Astrocyte (in vitro differentiated cells and primary cell): ENCODE measurements at regions not wholly inside any gene's neighbourhood (a gene's known extent, or its start where the extent isn't known, plus 50 kb on each side); places are given as distances from the start of the nearest gene placed in this dataset.

Source experiments
- DNase-seq: peaks from one replicate; pipeline ENCODE4 v3.0.0-alpha.2; 2010; ENCODE audit warnings: low read depth
- FAIRE-seq: peaks from 2 replicates; lab custom pipeline; 2011; peaks lifted over from hg19 to GRCh38; lab: Jason Lieb, UNC
- H2AFZ ChIP-seq: 2 replicates; pipeline ENCODE4 v1.6.0; 2012; ENCODE audit warnings: low read depth, low read length, inconsistent platforms
- H3K27ac ChIP-seq: 2 replicates; pipeline ENCODE4 v1.5.1; 2011; ENCODE audit warnings: low read depth, low read length, inconsistent platforms
- H3K27me3 ChIP-seq: 2 replicates; pipeline ENCODE4 v1.6.0; 2011; ENCODE audit warnings: low read length, inconsistent platforms; ENCODE audit not compliant: insufficient read depth
- H3K36me3 ChIP-seq: 2 replicates; pipeline ENCODE4 v1.5.1; 2011; ENCODE audit warnings: low read length, inconsistent platforms; ENCODE audit not compliant: insufficient read depth
- H3K4me1 ChIP-seq: 2 replicates; pipeline ENCODE4 v1.5.1; 2011; ENCODE audit warnings: low read length, inconsistent platforms; ENCODE audit not compliant: insufficient read depth
- H3K4me2 ChIP-seq: 2 replicates; pipeline ENCODE4 v1.6.0; 2012; ENCODE audit warnings: low read length, inconsistent platforms
- H3K4me3 ChIP-seq: 2 replicates; pipeline ENCODE4 v1.5.1; 2011; ENCODE audit warnings: low read depth, mild to moderate bottlenecking, low read length, inconsistent platforms; ENCODE audit not compliant: insufficient read depth
- H3K79me2 ChIP-seq: 2 replicates; pipeline ENCODE4 v1.6.0; 2012; ENCODE audit warnings: mild to moderate bottlenecking, low read length, inconsistent platforms; ENCODE audit not compliant: insufficient read depth
- H3K9ac ChIP-seq: 2 replicates; pipeline ENCODE4 v1.6.0; 2012; ENCODE audit warnings: mild to moderate bottlenecking, low read length, inconsistent platforms
- H3K9me3 ChIP-seq: 2 replicates; pipeline ENCODE4 v1.5.1; 2012; ENCODE audit warnings: low read depth, mild to moderate bottlenecking, low read length, inconsistent platforms; ENCODE audit not compliant: insufficient read depth
- H4K20me1 ChIP-seq: 2 replicates; pipeline ENCODE4 v1.6.0; 2012; ENCODE audit warnings: low read length, inconsistent platforms; ENCODE audit not compliant: insufficient read depth
- H3K27ac Mint-ChIP-seq: one replicate; pipeline ENCODE4 v1.8.0; 2021; ENCODE audit warnings: mild to moderate bottlenecking, mixed read lengths; ENCODE audit not compliant: unreplicated experiment
- H3K27me3 Mint-ChIP-seq: one replicate; pipeline ENCODE4 v1.8.0; 2021; ENCODE audit warnings: low read depth, mixed read lengths; ENCODE audit not compliant: unreplicated experiment
- H3K36me3 Mint-ChIP-seq: one replicate; pipeline ENCODE4 v1.8.0; 2021; ENCODE audit warnings: low read depth, mixed read lengths; ENCODE audit not compliant: unreplicated experiment
- H3K4me1 Mint-ChIP-seq: one replicate; pipeline ENCODE4 v1.8.0; 2021; ENCODE audit warnings: low read depth, mixed read lengths; ENCODE audit not compliant: unreplicated experiment
- H3K4me3 Mint-ChIP-seq: one replicate; pipeline ENCODE4 v1.8.0; 2021; ENCODE audit warnings: mild to moderate bottlenecking, moderate library complexity, mixed read lengths; ENCODE audit not compliant: unreplicated experiment
- H3K9me3 Mint-ChIP-seq: one replicate; pipeline ENCODE4 v1.8.0; 2021; ENCODE audit warnings: mild to moderate bottlenecking, mixed read lengths; ENCODE audit not compliant: unreplicated experiment
- EZH2 ChIP-seq: IDR thresholded peaks from 2 replicates; pipeline ENCODE4 v1.6.1; 2012; ENCODE audit warnings: mild to moderate bottlenecking, low read length, inconsistent platforms; ENCODE audit not compliant: insufficient read depth
- TF ChIP-seq, protein P1 (sequence below): IDR thresholded peaks from 2 replicates; pipeline ENCODE4 v1.5.1; 2011; ENCODE audit warnings: low read depth, mild to moderate bottlenecking, inconsistent platforms, low read length, moderate library complexity; ENCODE audit not compliant: insufficient read depth

GRCh38 chr3:194237110-194237509 is 101.2 kb downstream of the HES1 start:
- Histone ChIP-seq H3K4me3 (no peak overlapping the region), H3K4me1 (no peaks in the 10 kb centered on the region), H3K36me3 (no peaks in the 10 kb centered on the region), H3K9me3 (no peaks in the 10 kb centered on the region), H2AFZ (no peak overlapping the region), H3K9ac (no peak overlapping the region), H3K79me2 (no peaks in the 10 kb centered on the region), H4K20me1 (no peaks in the 10 kb centered on the region), H3K27ac (no peak overlapping the region), H3K27me3 (no peaks in the 10 kb centered on the region), H3K4me2 (no peak overlapping the region)
- no peak for DNase-seq
- Mint-ChIP-seq H3K27me3 (peaks cover 40% of the 10 kb centered on the region), H3K36me3 (no peaks in the 10 kb centered on the region), H3K4me1 (no peaks in the 10 kb centered on the region), H3K27ac (no peak overlapping the region), H3K9me3 (peaks cover 2% of the 10 kb centered on the region), H3K4me3 (no peak overlapping the region)
- TF ChIP-seq EZH2, result no peak
- TF ChIP-seq, protein P1, sequence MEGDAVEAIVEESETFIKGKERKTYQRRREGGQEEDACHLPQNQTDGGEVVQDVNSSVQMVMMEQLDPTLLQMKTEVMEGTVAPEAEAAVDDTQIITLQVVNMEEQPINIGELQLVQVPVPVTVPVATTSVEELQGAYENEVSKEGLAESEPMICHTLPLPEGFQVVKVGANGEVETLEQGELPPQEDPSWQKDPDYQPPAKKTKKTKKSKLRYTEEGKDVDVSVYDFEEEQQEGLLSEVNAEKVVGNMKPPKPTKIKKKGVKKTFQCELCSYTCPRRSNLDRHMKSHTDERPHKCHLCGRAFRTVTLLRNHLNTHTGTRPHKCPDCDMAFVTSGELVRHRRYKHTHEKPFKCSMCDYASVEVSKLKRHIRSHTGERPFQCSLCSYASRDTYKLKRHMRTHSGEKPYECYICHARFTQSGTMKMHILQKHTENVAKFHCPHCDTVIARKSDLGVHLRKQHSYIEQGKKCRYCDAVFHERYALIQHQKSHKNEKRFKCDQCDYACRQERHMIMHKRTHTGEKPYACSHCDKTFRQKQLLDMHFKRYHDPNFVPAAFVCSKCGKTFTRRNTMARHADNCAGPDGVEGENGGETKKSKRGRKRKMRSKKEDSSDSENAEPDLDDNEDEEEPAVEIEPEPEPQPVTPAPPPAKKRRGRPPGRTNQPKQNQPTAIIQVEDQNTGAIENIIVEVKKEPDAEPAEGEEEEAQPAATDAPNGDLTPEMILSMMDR, result no peak
- FAIRE-seq, result no peak

- Histone ChIP-seq H3K27ac (no peak overlapping the region), H2AFZ (no peak overlapping the region), H3K9ac (no peak overlapping the region), H3K36me3 (no peaks in the 10 kb centered on the region), H3K4me2 (no peak overlapping the region), H3K9me3 (no peaks in the 10 kb centered on the region), H3K27me3 (no peaks in the 10 kb centered on the region), H3K4me1 (no peaks in the 10 kb centered on the region), H3K79me2 (no peaks in the 10 kb centered on the region), H3K4me3 (no peak overlapping the region), H4K20me1 (no peaks in the 10 kb centered on the region)
- no peak overlapping the region for H3K4me3 Mint-ChIP-seq
- no peak overlapping the region for H3K27ac Mint-ChIP-seq
- peaks cover 33% of the 10 kb centered on the region for H3K27me3 Mint-ChIP-seq
- no peak for TF ChIP-seq EZH2
- TF ChIP-seq, protein P1, result no peak
- no peaks in the 10 kb centered on the region for H3K4me1 Mint-ChIP-seq
- FAIRE-seq (no peak), DNase-seq (no peak)
- H3K36me3 Mint-ChIP-seq, result no peaks in the 10 kb centered on the region
- H3K9me3 Mint-ChIP-seq, result peaks cover 2% of the 10 kb centered on the region
Observed at GRCh38 chr3:194240766-194241165, 104.8 kb downstream of the HES1 start.

DNA sequence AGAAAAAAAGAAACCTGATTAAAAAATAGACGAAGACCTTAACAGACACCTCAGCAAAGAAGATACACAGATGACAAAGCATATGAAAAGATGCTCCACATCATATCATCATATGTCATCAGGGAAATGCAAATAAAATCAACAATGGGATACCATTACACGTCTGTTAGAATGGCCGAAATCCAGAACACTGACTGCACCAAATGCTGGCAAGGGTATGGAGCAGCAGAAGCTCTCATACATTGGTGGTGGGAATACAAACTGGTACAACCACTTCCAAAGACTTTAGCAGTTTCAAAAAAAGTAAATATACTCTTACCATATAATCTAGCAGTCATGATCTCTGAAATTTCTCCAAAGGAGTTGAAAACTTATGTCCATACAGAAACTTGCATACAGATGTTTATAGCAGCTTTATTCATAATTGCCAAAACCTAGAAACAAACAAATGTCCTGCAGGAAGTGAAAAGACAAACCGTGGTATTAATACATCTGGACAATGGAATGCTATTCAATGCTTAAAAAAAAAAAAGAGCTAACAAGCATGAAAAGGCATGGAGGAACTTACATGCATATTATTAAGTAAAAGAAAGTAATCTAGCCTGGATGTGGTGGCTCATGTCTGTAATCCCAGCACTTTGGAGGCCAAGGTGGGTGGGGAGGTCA is 107.4 kb downstream of the HES1 start:
- H3K4me2 ChIP-seq, result no peak overlapping the region
- no peak overlapping the region for H3K27ac Mint-ChIP-seq
- no peaks in the 10 kb centered on the region for H3K79me2 ChIP-seq
- H3K4me1 Mint-ChIP-seq, result no peaks in the 10 kb centered on the region
- no peaks in the 10 kb centered on the region for H3K9me3 ChIP-seq
- H3K9ac ChIP-seq, result no peak overlapping the region
- H3K4me3 ChIP-seq, result no peak overlapping the region
- peaks cover 4% of the 10 kb centered on the region for H3K27me3 ChIP-seq
- no peak overlapping the region for H2AFZ ChIP-seq
- no peaks in the 10 kb centered on the region for H3K36me3 Mint-ChIP-seq
- DNase-seq (no peak), FAIRE-seq (no peak)
- H3K27ac ChIP-seq, result no peak overlapping the region
- TF ChIP-seq EZH2, result no peak
- TF ChIP-seq, protein P1, result no peak
- H3K27me3 Mint-ChIP-seq, result peaks cover 36% of the 10 kb centered on the region
- H4K20me1 ChIP-seq, result no peaks in the 10 kb centered on the region
- no peak overlapping the region for H3K4me3 Mint-ChIP-seq
- H3K9me3 Mint-ChIP-seq, result no peaks in the 10 kb centered on the region
- no peaks in the 10 kb centered on the region for H3K4me1 ChIP-seq
- H3K36me3 ChIP-seq, result no peaks in the 10 kb centered on the region
